ENCODE measurements at regions not wholly inside any gene's neighbourhood (a gene's known extent, or its start where the extent isn't known, plus 50 kb on each side); places are given as distances from the start of the nearest gene placed in this dataset.

DNA sequence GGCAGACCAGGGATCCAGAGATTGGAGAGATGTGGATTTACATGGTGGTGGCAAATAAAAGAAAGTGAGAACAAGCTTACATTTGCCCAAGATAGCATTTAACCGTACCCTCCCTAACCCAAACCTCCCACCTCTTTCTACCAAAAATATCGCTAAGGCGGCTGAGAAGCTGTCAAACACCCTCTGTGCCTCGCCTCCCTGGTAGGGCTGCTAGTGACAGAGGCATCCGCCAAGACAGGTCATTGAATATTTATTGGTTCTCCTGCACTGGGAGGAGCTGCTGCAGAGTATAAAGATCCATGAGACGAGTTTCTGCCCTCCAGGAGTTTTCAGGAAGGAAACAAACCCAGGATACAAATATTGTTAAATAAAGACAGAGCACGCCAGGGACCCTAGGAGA lies 107.3 kb upstream of the TMC3 start:
- WGBS (ENCODE audit: insufficient coverage): 87% methylated on average over 5 of the region's 7 CpGs
- DNase-seq: no peak
- ChIA-PET CTCF (interaction anchor here (1.0 to 3.1 kb wide), 15 partner anchors 11 to 717 kb away, joined by 3 to 18 read pairs (median 4); no protein-coding TSS in a partner anchor), POLR2A (interaction anchor here (0.5 kb wide), 1 partner anchor 625 kb away, joined by 4 read pairs; no protein-coding TSS in a partner anchor)
- no peak overlapping the region for H3K4me3 ChIP-seq (ENCODE audit: control insufficient read depth in 1 of 7, extremely low read depth in 1 of 7, insufficient read depth in 4 of 7, low read depth in 2 of 7, low read length in 6 of 7)
- H3K4me1 ChIP-seq (ENCODE audit: control extremely low read depth in 1 of 4, control insufficient read depth in 4 of 4, insufficient read depth in 4 of 4, low read length in 3 of 4): peaks cover 0 to 3% (median 0%) of the 10 kb centered on the region in 4 experiments
- H3K27me3 ChIP-seq (replicated peaks in 2 of 5; ENCODE audit: control insufficient read depth in 4 of 5, insufficient read depth in 5 of 5, low read length in 4 of 5): no peaks in the 10 kb centered on the region
- no peak overlapping the region for H3K27ac ChIP-seq (ENCODE audit: insufficient read depth in 1 of 2, low read depth in 1 of 2, low read length in 2 of 2, poor library complexity in 1 of 2, severe bottlenecking in 2 of 2)
- H3K9me3 ChIP-seq (ENCODE audit: control extremely low read depth in 1 of 5, control insufficient read depth in 4 of 5, insufficient read depth in 2 of 5, low read depth in 1 of 5, low read length in 4 of 5): no peaks in the 10 kb centered on the region
- no peaks in the 10 kb centered on the region for H3K36me3 ChIP-seq (ENCODE audit: control insufficient read depth in 4 of 4, insufficient read depth in 4 of 4, low read length in 3 of 4)

DNA sequence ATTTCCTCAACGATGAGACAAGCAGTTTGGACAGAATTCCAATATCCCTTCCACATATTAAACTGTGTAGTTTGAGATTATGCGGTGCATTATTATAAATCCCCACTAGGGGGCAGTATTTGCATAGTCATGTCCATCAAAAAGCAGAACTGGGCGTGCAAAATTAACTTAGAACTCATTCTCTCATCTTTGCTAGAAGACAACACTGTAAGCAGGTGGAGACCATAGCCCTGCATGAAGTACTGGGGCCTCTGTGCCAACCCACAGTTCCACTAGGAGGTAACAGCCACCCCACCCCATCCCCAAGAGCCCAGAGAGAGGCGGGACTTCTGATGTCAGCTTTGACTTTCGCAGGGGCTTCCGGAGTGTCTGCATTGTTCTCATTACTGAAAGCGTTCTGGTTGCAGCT lies 106.6 kb upstream of the TMC3 start:
- no peaks in the 10 kb centered on the region for H3K36me3 ChIP-seq (ENCODE audit: control insufficient read depth in 4 of 4, insufficient read depth in 4 of 4, low read length in 3 of 4)
- ChIA-PET CTCF (interaction anchor here (1.1 to 3.1 kb wide), 15 partner anchors 10 to 717 kb away, joined by 3 to 18 read pairs (median 5); no protein-coding TSS in a partner anchor), POLR2A (interaction anchor here (0.5 kb wide), 1 partner anchor 626 kb away, joined by 4 read pairs; no protein-coding TSS in a partner anchor)
- H3K27me3 ChIP-seq (replicated peaks in 2 of 5; ENCODE audit: control insufficient read depth in 4 of 5, insufficient read depth in 5 of 5, low read length in 4 of 5): no peaks in the 10 kb centered on the region
- no peaks in the 10 kb centered on the region for H3K9me3 ChIP-seq (ENCODE audit: control extremely low read depth in 1 of 5, control insufficient read depth in 4 of 5, insufficient read depth in 2 of 5, low read depth in 1 of 5, low read length in 4 of 5)
- DNase-seq: peak; percentile 64 to 81 (median 72)
- WGBS (ENCODE audit: insufficient coverage): 0% methylated on average over 1 of the region's 7 CpGs
- H3K27ac ChIP-seq (ENCODE audit: insufficient read depth in 1 of 2, low read depth in 1 of 2, low read length in 2 of 2, poor library complexity in 1 of 2, severe bottlenecking in 2 of 2): no peak overlapping the region
- H3K4me1 ChIP-seq (ENCODE audit: control extremely low read depth in 1 of 4, control insufficient read depth in 4 of 4, insufficient read depth in 4 of 4, low read length in 3 of 4): peaks cover 0 to 3% (median 0%) of the 10 kb centered on the region in 4 experiments
- no peak overlapping the region for H3K4me3 ChIP-seq (ENCODE audit: control insufficient read depth in 1 of 7, extremely low read depth in 1 of 7, insufficient read depth in 4 of 7, low read depth in 2 of 7, low read length in 6 of 7)

DNA sequence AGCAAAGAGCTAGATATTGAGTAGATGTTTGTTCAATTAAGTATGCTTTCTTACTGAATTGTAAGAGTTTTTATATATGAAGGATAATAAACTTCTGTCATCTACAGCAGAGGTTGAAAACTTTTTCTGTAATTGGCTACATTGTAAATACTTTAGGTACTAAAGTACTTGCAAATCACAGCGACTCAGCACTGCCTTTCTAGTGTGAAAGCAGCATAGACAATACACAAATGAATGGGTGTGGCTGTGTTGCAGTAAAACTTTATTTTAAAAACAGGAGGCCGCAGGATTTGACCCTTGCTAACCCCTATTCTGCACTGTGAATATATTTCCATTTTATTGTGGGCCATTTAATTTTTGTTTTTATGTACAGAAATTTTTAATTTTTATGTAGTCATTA lies 104.3 kb upstream of the TMC3 start:
- H3K27me3 ChIP-seq (replicated peaks in 2 of 5; ENCODE audit: control insufficient read depth in 4 of 5, insufficient read depth in 5 of 5, low read length in 4 of 5): no peaks in the 10 kb centered on the region
- POLR2A ChIA-PET: no interaction called here
- no peak overlapping the region for H3K4me3 ChIP-seq (ENCODE audit: control insufficient read depth in 1 of 7, extremely low read depth in 1 of 7, insufficient read depth in 4 of 7, low read depth in 2 of 7, low read length in 6 of 7)
- H3K36me3 ChIP-seq (ENCODE audit: control insufficient read depth in 4 of 4, insufficient read depth in 4 of 4, low read length in 3 of 4): no peaks in the 10 kb centered on the region
- CTCF ChIA-PET: interaction anchor here (2.7 to 3.1 kb wide), 2 partner anchors 68 to 630 kb away, joined by 10 to 12 read pairs; no protein-coding TSS in a partner anchor
- WGBS (ENCODE audit: insufficient coverage): 100% methylated on average over 1 of the region's 2 CpGs
- H3K9me3 ChIP-seq (ENCODE audit: control extremely low read depth in 1 of 5, control insufficient read depth in 4 of 5, insufficient read depth in 2 of 5, low read depth in 1 of 5, low read length in 4 of 5): no peaks in the 10 kb centered on the region
- no peak overlapping the region for H3K27ac ChIP-seq (ENCODE audit: insufficient read depth in 1 of 2, low read depth in 1 of 2, low read length in 2 of 2, poor library complexity in 1 of 2, severe bottlenecking in 2 of 2)
- peaks cover 0 to 3% (median 0%) of the 10 kb centered on the region in 4 experiments for H3K4me1 ChIP-seq (ENCODE audit: control extremely low read depth in 1 of 4, control insufficient read depth in 4 of 4, insufficient read depth in 4 of 4, low read length in 3 of 4)
- DNase-seq: no peak

DNA sequence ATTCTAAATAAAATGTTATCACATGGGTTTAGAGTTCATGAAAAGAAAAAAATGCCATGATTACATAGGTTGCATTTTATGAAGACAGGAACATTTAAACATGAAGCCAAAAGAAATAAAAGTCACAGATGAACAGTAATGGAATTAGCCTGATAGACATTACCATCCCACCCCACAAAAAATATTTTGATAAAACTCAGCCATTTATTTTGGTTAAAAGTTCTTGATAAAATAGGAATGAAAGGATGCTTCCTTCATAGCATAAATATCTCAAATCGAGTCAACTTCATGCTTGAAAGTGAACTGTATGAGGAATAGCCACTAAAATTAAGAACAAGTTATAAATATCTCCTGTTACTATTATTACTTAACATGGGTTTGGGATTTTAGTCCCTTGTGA lies 101.9 kb upstream of the TMC3 start:
- WGBS (ENCODE audit: insufficient coverage): no CpG with 5 or more reads among the region's 1 CpG

DNA sequence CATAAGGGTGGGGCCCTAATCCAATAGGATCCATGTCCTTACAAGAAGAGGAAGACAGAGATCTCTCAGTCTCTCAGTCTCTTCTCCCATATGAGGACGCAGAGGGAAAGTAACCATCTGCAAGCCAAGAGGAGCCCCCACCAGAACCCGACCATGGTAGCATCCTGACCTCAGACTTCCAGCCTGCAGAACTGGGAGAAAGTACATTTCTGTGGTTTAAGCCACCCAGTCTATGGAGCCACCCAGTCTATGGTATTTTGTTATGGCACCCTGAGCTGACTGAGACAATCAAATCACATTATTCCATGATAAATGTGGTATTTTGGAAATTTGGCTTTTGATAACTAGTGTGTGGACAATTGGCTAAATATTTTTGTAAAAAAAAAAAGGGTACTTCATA lies 101.5 kb upstream of the TMC3 start:
- DNase-seq: no peak

More for the DNA sequence above, 101.9 kb upstream of the TMC3 start:
- H3K36me3 ChIP-seq (ENCODE audit: control insufficient read depth in 4 of 4, insufficient read depth in 4 of 4, low read length in 3 of 4): no peaks in the 10 kb centered on the region
- ChIA-PET POLR2A (no interaction called here), CTCF (no interaction called here)
- no peak for DNase-seq
- H3K9me3 ChIP-seq (ENCODE audit: control extremely low read depth in 1 of 5, control insufficient read depth in 4 of 5, insufficient read depth in 2 of 5, low read depth in 1 of 5, low read length in 4 of 5): no peaks in the 10 kb centered on the region
- H3K27me3 ChIP-seq (replicated peaks in 2 of 5; ENCODE audit: control insufficient read depth in 4 of 5, insufficient read depth in 5 of 5, low read length in 4 of 5): no peaks in the 10 kb centered on the region
- peaks cover 0 to 3% (median 0%) of the 10 kb centered on the region in 4 experiments for H3K4me1 ChIP-seq (ENCODE audit: control extremely low read depth in 1 of 4, control insufficient read depth in 4 of 4, insufficient read depth in 4 of 4, low read length in 3 of 4)
- no peak overlapping the region for H3K4me3 ChIP-seq (ENCODE audit: control insufficient read depth in 1 of 7, extremely low read depth in 1 of 7, insufficient read depth in 4 of 7, low read depth in 2 of 7, low read length in 6 of 7)
- H3K27ac ChIP-seq (ENCODE audit: insufficient read depth in 1 of 2, low read depth in 1 of 2, low read length in 2 of 2, poor library complexity in 1 of 2, severe bottlenecking in 2 of 2): no peak overlapping the region

DNA sequence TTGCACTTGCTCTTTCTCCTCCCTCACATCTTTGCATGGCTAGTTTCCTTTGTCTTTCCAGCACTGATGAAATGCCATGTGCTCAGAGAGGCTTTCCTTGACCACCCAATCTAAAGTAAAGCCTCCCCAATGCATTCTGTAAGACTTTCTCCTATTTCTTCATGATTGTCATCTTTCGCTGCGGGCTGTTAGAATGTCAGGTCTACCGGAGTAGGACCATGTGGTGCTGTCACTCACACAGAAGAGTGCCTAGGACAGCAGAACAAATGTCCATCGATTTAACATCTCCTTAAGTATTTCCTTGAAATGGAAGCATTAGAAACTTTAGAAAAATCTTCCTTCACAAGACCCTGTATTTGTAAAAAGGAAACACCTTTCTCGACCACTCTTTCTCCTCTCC lies 99.9 kb upstream of the TMC3 start:
- Histone ChIP-seq H3K27ac (ENCODE audit: insufficient read depth in 1 of 2, low read depth in 1 of 2, low read length in 2 of 2, poor library complexity in 1 of 2, severe bottlenecking in 2 of 2) (no peak overlapping the region), H3K36me3 (ENCODE audit: control insufficient read depth in 4 of 4, insufficient read depth in 4 of 4, low read length in 3 of 4) (no peaks in the 10 kb centered on the region), H3K27me3 (replicated peaks in 2 of 5; ENCODE audit: control insufficient read depth in 4 of 5, insufficient read depth in 5 of 5, low read length in 4 of 5) (no peaks in the 10 kb centered on the region), H3K4me3 (ENCODE audit: control insufficient read depth in 1 of 7, extremely low read depth in 1 of 7, insufficient read depth in 4 of 7, low read depth in 2 of 7, low read length in 6 of 7) (no peak overlapping the region), H3K4me1 (ENCODE audit: control extremely low read depth in 1 of 4, control insufficient read depth in 4 of 4, insufficient read depth in 4 of 4, low read length in 3 of 4) (no peaks in the 10 kb centered on the region), H3K9me3 (ENCODE audit: control extremely low read depth in 1 of 5, control insufficient read depth in 4 of 5, insufficient read depth in 2 of 5, low read depth in 1 of 5, low read length in 4 of 5) (no peaks in the 10 kb centered on the region)
- CTCF ChIA-PET: interaction anchor here (1.0 kb wide), 1 partner anchor 63 kb away, joined by 3 read pairs; no protein-coding TSS in a partner anchor
- 86% methylated on average over 1 of the region's 5 CpGs for WGBS (ENCODE audit: insufficient coverage)
- POLR2A ChIA-PET: no interaction called here
- DNase-seq: no peak

More for the DNA sequence above, 101.5 kb upstream of the TMC3 start:
- Histone ChIP-seq H3K4me3 (ENCODE audit: control insufficient read depth in 1 of 7, extremely low read depth in 1 of 7, insufficient read depth in 4 of 7, low read depth in 2 of 7, low read length in 6 of 7) (no peak overlapping the region), H3K9me3 (ENCODE audit: control extremely low read depth in 1 of 5, control insufficient read depth in 4 of 5, insufficient read depth in 2 of 5, low read depth in 1 of 5, low read length in 4 of 5) (no peaks in the 10 kb centered on the region), H3K27me3 (replicated peaks in 2 of 5; ENCODE audit: control insufficient read depth in 4 of 5, insufficient read depth in 5 of 5, low read length in 4 of 5) (no peaks in the 10 kb centered on the region), H3K4me1 (ENCODE audit: control extremely low read depth in 1 of 4, control insufficient read depth in 4 of 4, insufficient read depth in 4 of 4, low read length in 3 of 4) (no peaks in the 10 kb centered on the region), H3K36me3 (ENCODE audit: control insufficient read depth in 4 of 4, insufficient read depth in 4 of 4, low read length in 3 of 4) (no peaks in the 10 kb centered on the region), H3K27ac (ENCODE audit: insufficient read depth in 1 of 2, low read depth in 1 of 2, low read length in 2 of 2, poor library complexity in 1 of 2, severe bottlenecking in 2 of 2) (no peak overlapping the region)
- POLR2A ChIA-PET: no interaction called here
- WGBS (ENCODE audit: insufficient coverage): 85% methylated on average over 2 of the region's 2 CpGs
- CTCF ChIA-PET: no interaction called here

DNA sequence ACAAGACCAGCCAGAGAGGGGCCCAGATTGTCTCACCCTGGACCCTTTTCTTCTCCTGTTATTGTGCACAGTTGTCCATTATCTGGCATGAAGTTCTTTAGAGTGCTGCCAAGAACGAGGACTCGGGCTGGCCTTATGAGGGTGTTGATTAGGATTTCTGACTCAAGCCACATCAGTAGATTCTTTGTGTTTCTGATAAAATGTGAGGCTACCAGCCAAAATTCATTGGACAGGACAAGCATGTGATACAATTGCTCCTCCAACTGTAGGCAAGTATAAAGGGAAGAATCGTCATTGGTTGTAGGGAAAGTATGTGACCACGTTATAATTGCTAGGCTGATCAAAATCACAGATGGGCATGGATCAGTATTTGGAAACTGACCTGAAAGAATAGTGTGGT lies 99.2 kb upstream of the TMC3 start:
- H3K36me3 ChIP-seq (ENCODE audit: control insufficient read depth in 4 of 4, insufficient read depth in 4 of 4, low read length in 3 of 4): no peaks in the 10 kb centered on the region
- no peaks in the 10 kb centered on the region for H3K9me3 ChIP-seq (ENCODE audit: control extremely low read depth in 1 of 5, control insufficient read depth in 4 of 5, insufficient read depth in 2 of 5, low read depth in 1 of 5, low read length in 4 of 5)
- 100% methylated on average over 4 of the region's 4 CpGs for WGBS (ENCODE audit: insufficient coverage)
- ChIA-PET CTCF (no interaction called here), POLR2A (no interaction called here)
- DNase-seq: no peak
- H3K27ac ChIP-seq (ENCODE audit: insufficient read depth in 1 of 2, low read depth in 1 of 2, low read length in 2 of 2, poor library complexity in 1 of 2, severe bottlenecking in 2 of 2): no peak overlapping the region
- H3K4me3 ChIP-seq (ENCODE audit: control insufficient read depth in 1 of 7, extremely low read depth in 1 of 7, insufficient read depth in 4 of 7, low read depth in 2 of 7, low read length in 6 of 7): no peak overlapping the region
- no peaks in the 10 kb centered on the region for H3K4me1 ChIP-seq (ENCODE audit: control extremely low read depth in 1 of 4, control insufficient read depth in 4 of 4, insufficient read depth in 4 of 4, low read length in 3 of 4)
- no peaks in the 10 kb centered on the region for H3K27me3 ChIP-seq (replicated peaks in 2 of 5; ENCODE audit: control insufficient read depth in 4 of 5, insufficient read depth in 5 of 5, low read length in 4 of 5)

All from common myeloid progenitor, CD34-positive (primary cell).